ENCODE measurements at regions not wholly inside any gene's neighbourhood (a gene's known extent, or its start where the extent isn't known, plus 50 kb on each side); places are given as distances from the start of the nearest gene placed in this dataset.

DNA sequence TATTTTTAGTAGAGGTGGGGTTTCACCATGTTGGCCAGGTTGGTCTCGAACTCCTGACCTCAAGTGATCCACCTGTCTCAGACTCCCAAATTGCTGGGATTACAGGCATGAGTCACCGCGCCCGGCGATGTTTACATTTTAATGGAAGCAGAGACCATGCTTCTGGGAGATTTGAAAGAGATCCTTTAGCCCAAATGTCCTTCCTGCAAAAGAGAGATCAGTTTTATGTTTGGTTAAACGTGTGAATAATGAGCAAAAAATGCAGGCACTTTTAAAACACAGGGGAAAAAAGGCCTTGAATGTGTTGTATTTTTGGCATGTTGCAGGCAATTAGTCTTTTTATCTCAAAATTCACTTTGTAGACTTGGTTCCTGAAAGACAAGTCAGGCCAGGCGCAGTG, 95.8 kb upstream of the ELOVL6 start:
- DNase-seq (ENCODE audit: low read depth, low spot score): no peak
- no peak overlapping the region for H3K4me3 ChIP-seq (ENCODE audit: low read length)

DNA sequence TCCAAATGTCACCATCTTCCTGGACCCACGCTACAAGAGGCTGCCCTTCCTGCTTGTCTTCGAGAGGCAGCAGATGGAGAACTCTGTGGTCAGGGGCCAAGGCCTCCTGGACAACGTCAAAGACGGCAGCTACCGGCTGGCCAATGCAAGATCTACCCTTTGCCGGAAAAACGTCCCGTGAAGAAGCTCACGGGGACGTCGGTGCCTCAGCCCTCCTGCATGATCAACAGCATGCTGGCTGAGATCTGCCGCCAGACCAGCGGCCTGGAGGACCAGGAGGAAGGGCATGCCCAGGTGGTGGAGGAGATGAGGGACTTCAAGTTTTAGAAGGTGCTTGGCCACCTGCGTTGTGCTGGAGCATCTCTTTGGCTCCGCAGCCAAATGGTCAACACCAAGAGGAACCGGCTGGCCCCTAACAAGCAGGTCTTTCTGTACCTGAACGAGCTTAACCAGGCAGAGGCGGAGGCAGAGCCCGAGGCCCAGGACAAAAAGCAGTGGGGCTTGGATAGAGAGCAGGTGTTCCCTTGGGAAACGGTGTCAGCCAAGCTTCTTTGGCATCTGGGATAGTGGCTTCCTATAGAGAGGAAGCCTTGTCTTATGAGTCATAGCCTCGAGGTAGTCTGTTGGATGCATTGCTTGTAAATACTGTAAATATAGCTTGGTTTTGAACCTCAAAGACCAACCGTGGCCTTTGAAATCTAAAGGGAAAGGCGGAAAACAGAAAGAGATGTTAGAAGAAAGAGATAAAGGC, 94.8 kb upstream of the ELOVL6 start:
- no peak overlapping the region for H3K4me3 ChIP-seq (ENCODE audit: low read length)
- DNase-seq (ENCODE audit: low read depth, low spot score): no peak

DNA sequence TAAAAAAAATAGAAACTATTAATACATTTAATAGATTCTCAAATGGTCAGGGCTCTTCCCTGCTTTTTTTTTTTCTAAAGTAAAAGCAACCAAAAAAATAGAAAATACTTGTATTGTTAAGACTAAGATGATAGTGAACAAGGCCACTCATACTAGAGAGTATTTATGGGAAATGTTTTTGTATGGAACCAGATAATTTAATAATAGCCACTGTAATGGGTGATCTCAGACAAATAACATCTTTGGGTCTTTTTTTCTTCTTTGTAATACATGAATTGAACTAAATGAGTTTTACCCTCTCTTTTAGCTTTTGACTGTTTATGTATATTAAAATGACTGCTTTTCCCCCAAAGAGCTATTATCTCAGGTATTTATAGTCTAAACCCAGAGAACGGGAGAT, 92.1 kb upstream of the ELOVL6 start:
- no peak for DNase-seq (ENCODE audit: low read depth, low spot score)
- no peak overlapping the region for H3K4me3 ChIP-seq (ENCODE audit: low read length)

DNA sequence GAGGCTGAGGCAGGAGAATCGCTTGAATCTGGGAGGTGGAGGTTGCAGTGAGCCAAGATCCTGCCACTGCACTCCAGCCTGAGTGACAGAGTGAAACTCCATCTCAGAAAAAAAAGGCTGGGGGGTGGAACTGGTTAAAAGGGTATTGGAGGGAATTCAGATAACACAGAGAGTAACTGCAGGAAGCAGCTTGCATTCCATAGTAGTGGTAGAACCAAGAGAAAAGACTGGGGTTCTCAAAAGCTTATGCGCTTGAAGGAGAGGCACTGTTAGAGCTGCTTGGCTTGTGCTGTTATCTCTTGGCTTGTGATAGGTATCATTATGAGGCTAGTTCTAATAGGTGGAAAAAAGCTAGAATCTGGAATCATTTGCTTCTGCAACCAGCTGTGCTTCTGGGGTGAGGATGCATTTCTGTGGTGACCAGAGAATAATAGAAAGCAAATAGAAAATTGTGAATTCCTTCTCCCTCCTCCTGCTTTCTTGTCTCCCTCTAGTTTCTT, 91.2 kb upstream of the ELOVL6 start:
- no peak for DNase-seq (ENCODE audit: low read depth, low spot score)
- H3K4me3 ChIP-seq (ENCODE audit: low read length): no peak overlapping the region

DNA sequence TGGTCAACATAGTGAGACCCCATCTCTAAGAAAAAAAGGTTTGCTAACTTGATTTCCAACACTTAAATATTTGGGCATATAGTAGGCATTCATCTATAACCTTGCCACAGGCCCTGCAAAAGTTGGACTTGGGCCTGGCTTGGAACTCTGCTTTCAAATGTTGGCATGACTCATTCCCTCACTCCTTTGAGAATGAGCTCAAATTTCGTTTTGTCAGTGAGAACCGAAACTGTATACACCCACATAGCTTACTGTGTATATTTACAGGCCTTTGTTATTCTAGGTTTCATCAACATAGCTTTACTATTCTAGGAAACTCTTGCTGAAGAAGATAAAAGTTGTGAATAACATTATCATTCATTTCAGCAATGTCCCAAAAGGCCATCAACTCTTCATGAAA, 88.7 kb upstream of the ELOVL6 start:
- no peak overlapping the region for H3K4me3 ChIP-seq (ENCODE audit: low read length)
- no peak for DNase-seq (ENCODE audit: low read depth, low spot score)

DNA sequence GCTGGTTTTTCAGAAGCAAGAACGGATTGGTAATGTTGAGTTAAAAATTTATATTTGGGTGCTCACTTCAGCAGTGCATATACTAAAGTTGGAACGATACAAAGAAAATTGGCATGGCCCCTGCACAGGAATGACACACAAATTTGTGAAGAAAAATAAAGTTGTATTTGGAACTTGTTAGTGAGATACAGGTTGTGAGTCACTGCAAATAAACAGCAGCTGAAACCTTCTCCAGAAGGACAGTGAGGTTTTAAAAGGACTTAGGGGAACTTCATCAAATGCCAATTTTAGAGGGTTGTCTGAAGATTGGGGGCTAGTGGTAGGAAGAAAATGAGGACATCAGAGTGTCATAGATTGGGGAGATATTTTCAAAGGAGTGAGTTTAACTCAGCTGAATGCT, 79.7 kb upstream of the ELOVL6 start:
- no peak overlapping the region for H3K4me3 ChIP-seq (ENCODE audit: low read length)
- DNase-seq (ENCODE audit: low read depth, low spot score): no peak

DNA sequence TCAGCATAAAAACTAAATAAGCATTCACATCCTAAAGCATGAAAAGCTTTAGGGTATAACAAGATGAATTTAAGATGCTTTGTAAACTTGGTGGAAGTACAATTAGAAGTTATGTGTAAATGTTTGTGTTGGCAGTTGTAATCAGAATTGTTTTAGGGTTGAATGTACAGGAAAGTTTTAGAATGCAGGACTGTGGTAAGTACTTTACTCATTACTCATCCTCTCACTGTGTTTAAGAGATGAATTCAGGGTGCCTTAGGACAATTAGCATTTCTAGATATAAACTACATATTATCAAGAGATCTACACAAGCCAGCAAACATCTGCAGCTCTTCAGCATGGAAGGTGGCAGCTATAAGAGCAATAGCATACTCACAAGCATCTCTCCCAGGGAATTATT, 77.5 kb upstream of the ELOVL6 start:
- no peak overlapping the region for H3K4me3 ChIP-seq (ENCODE audit: low read length)
- DNase-seq (ENCODE audit: low read depth, low spot score): no peak

DNA sequence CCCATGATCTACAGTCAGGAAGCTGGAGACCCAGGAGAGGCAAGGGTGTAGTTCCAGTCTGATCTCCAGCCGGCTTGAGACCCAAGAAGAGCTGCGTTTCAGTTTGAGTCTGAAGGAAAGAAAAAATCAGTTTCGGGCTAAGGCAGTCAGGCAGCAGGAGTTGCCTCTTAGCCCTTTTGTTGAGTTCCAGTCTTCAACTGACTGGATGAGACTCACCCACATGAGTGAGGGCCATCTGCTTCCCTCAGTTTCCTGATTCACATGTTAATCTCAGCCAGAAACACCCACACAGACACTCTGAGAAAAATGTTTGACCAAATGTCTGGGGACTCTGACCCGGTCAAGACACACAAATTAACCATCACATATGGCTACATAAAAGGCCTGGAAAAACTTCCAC, 73.6 kb upstream of the ELOVL6 start:
- DNase-seq (ENCODE audit: low read depth, low spot score): no peak
- no peak overlapping the region for H3K4me3 ChIP-seq (ENCODE audit: low read length)

DNA sequence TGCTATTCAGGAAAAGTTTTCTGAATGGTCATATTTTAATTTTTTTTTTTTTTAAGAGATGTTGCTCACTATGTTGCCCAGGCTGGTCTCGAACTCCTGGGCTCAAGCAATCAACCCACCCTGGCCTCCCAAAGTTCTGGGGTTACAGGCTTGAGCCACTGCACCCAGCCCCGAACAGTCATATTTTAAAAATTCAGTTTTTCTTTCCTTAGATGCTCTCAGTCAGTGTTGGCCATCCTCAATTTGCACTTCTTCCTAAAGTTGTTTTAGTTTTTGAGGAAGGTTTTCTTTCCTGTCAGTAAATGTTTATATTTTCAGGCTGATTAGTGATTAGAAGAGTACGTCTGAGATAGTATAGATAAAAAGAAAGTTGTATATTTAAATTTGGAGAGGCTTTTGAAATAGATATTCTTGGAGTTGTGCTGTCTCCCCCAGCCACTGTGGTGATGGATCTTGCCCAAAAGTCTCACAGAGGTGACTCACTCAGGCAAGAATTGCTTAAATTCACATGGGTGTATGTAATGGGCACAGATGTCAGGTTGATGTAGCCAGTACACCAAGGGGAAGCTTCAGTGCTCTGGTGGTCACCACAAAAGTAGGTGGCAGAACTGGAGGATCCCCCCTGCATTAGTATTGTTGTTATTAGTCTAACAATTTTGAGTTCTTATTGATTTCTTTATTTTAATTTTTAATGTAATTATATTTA, 72.2 kb upstream of the ELOVL6 start:
- no peak overlapping the region for H3K4me3 ChIP-seq (ENCODE audit: low read length)
- no peak for DNase-seq (ENCODE audit: low read depth, low spot score)

DNA sequence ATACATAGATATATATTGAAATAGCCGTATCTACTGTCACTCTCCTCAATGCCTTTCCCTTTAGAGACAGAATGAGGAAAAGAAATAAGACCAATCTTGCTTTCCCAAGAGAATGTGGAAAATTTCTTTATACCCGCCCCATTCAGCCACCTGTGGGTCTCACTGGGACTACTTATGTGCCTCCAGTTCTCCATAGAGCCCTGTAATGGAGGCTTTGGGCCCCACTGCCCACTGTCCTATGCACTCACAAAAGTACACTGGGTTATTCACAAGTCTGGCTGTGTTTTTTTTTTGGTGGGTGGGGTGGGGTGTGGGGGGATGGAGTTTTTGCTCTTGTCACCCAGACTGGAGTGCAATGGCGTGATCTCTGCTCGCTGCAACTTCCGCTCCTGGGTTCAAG, 70.4 kb upstream of the ELOVL6 start:
- H3K4me3 ChIP-seq (ENCODE audit: low read length): no peak overlapping the region
- DNase-seq (ENCODE audit: low read depth, low spot score): no peak

DNA sequence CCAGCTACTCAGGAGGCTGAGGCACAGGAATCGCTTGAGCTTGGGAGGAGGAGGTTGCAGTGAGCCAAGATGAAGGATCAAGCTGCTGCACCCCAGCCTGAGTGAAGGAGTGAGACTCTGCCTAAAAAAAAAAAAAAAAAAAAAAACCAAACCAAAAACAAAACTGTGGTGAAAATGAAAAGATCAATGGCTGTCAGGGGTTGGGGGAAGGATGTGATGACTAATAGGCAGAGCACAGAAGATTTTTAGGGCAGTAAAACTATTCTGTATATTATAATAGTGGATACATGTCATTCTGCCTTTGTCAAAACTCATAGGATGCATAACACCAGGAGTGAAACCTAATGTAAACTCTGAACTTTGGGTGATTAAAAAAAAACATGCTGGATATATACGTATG, 69.9 kb upstream of the ELOVL6 start:
- no peak overlapping the region for H3K4me3 ChIP-seq (ENCODE audit: low read length)
- DNase-seq (ENCODE audit: low read depth, low spot score): no peak

DNA sequence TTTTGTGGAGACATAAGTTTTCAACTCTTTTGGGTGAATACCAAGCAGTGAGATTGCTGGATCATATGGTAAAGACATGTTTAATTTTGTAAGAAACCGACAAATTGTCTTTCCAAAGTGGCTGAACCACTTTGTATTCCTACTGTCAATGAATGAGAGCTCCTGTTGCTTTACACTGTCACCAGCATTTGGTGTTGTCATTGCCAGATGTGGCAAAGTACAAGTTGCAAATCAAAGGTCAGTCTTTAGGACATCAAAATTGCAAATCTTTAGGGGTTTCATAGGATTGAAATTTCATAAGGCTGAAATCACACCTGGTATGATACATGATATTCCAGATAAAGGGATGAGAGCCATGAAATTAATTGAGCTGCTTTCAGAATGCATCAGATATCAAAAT, 67.7 kb upstream of the ELOVL6 start:
- DNase-seq (ENCODE audit: low read depth, low spot score): no peak
- H3K4me3 ChIP-seq (ENCODE audit: low read length): no peak overlapping the region

DNA sequence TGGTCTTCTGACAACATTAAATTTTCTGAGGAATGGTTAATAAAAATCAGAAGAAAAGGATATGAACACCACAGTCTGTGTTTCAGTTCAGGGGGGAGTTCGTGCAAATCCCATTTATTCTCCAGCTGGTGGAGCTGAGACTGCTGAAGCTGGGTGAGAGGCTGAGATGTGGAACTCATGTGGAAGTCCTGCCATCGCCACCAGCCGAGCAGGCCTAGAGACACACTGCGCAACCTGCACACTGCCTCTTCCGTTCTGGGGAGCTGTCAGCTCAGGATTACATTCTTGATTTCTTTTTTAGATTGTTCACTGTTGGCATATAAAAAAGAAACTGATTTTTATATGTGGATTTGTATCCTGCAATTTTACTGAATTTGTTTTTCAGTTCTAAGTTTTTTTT, 66.6 kb upstream of the ELOVL6 start:
- H3K4me3 ChIP-seq (ENCODE audit: low read length): no peak overlapping the region
- no peak for DNase-seq (ENCODE audit: low read depth, low spot score)

DNA sequence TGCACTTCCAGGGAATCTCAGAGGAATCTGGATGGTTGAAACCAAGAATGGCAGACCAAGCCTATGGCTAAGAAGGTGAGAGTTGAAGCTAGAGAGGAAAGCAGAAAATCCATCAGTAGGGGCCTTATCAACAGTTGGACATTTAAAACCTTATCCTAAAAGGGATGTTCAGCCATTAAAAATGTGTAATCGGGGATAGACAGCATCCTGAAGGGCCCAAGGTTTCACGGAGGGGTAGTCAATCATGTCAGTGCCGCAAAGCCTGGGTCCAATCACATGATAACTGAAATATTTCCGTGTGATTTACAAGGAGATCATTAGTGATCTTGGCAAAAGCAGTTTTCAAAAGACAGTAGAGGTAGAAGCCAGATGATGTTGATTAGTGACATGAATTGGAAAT, 61.9 kb upstream of the ELOVL6 start:
- no peak for DNase-seq (ENCODE audit: low read depth, low spot score)
- H3K4me3 ChIP-seq (ENCODE audit: low read length): no peak overlapping the region

DNA sequence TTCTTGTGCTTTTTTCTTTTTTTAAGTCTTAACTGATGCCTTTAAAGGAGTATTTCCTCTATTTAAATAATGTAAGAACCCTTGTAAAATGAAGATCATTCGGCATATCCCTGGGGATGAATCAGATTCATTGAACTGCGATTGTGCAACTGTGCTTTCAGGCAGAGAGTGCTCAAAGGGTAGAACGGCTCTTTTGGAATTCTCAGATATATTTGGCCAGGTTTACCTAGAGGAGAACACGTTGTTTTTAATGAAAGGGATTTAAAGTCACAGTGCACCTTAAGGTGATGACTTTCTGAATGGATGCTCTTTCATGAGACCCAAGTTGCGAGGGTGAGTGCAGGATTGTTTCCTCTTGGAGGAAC, 51.6 kb upstream of the ELOVL6 start:
- no peak for DNase-seq (ENCODE audit: low read depth, low spot score)

DNA sequence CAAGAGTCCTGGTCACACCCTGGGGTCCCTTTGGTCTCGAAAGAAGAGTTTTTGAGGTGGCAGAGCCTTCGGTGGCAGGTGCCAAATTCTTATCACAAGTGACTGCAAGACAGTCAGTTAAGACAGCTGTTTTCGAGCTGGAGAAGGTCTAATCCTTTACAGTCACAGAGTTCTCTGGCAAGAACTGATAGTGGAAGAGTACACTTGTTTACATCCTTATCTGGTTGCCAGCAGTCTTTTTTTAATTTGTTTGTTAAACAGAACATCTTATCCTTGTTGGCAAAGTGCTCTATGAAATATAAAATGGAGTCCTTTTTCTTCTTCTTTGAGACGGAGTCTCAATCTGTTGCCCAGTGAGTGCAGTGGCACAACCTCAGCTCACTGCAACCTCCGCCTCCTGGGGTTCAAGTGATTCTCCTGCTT, 50.4 kb upstream of the ELOVL6 start:
- no peak for DNase-seq (ENCODE audit: low read depth, low spot score)
- H3K4me3 ChIP-seq (ENCODE audit: low read length): no peak overlapping the region

More for the DNA sequence above, 51.6 kb upstream of the ELOVL6 start:
- no peak overlapping the region for H3K4me3 ChIP-seq (ENCODE audit: low read length)
